ENCODE measurements at regions not wholly inside any gene's neighbourhood (a gene's known extent, or its start where the extent isn't known, plus 50 kb on each side); places are given as distances from the start of the nearest gene placed in this dataset.
"Not testable (repeated sequence)": the region's sequence is repeated elsewhere in the genome, so short reads cannot be mapped to it uniquely, and the experiment has no call there.

- TF ChIP-seq CTCF (IDR thresholded peaks at IDR 0.05) = no peak
- Mint-ChIP-seq H3K36me3 (ENCODE audit: low read depth) (no peaks in the 10 kb centered on the region), H3K4me1 (ENCODE audit: low read depth) (no peaks in the 10 kb centered on the region), H3K9me3 (ENCODE audit: low read depth) (no peaks in the 10 kb centered on the region), H3K4me3 (ENCODE audit: unreplicated experiment) (no peak overlapping the region), H3K27me3 (ENCODE audit: low read depth) (peaks cover 14% of the 10 kb centered on the region), H3K27ac (ENCODE audit: unreplicated experiment) (no peak overlapping the region)
- DNase-seq (ENCODE audit: low spot score) = no peak
Measured at GRCh38 chr16:82271636-82272035, 101.6 kb upstream of the MPHOSPH6 start.

GRCh38 chr16:82267675-82268074, 97.7 kb upstream of the MPHOSPH6 start:
- peaks cover 41% of the 10 kb centered on the region for H3K27me3 Mint-ChIP-seq (ENCODE audit: low read depth)
- H3K4me1 Mint-ChIP-seq (ENCODE audit: low read depth); H3K4me3 Mint-ChIP-seq (ENCODE audit: unreplicated experiment); H3K27ac Mint-ChIP-seq (ENCODE audit: unreplicated experiment); H3K9me3 Mint-ChIP-seq (ENCODE audit: low read depth); DNase-seq (ENCODE audit: low spot score); H3K36me3 Mint-ChIP-seq (ENCODE audit: low read depth): not testable (repeated sequence)

DNA sequence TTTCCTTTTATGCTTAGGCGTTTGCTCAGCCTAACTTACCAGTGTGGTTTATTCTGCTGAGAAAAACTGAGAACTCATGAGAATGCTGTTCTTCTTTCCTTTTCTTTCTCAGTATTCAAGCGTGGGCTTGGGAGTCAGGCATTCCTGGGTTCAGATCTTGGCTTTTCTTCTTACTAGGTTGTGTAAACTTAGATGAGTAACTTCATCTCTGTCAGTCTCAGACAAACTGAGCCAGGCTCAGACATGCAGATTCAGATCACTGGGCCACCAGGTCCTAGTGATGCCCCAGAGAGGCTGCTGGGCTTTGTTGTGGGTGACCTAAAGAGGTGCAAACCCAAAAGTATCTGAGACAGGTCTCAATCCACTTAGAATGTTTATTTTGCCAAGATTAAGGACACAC, 95.8 kb upstream of the MPHOSPH6 start:
- no peaks in the 10 kb centered on the region for H3K9me3 Mint-ChIP-seq (ENCODE audit: low read depth)
- TF ChIP-seq CTCF (IDR thresholded peaks at IDR 0.05) = no peak
- no peaks in the 10 kb centered on the region for H3K4me1 Mint-ChIP-seq (ENCODE audit: low read depth)
- no peak for DNase-seq (ENCODE audit: low spot score)
- H3K4me3 Mint-ChIP-seq (ENCODE audit: unreplicated experiment) = no peak overlapping the region
- H3K27me3 Mint-ChIP-seq (ENCODE audit: low read depth) = peaks cover 51% of the 10 kb centered on the region
- no peak overlapping the region for H3K27ac Mint-ChIP-seq (ENCODE audit: unreplicated experiment)
- no peaks in the 10 kb centered on the region for H3K36me3 Mint-ChIP-seq (ENCODE audit: low read depth)

GRCh38 chr16:82264756-82265155, 94.7 kb upstream of the MPHOSPH6 start:
- no peak for DNase-seq (ENCODE audit: low spot score)
- Mint-ChIP-seq H3K27ac (ENCODE audit: unreplicated experiment) (no peak overlapping the region), H3K4me3 (ENCODE audit: unreplicated experiment) (no peak overlapping the region), H3K36me3 (ENCODE audit: low read depth) (no peaks in the 10 kb centered on the region), H3K27me3 (ENCODE audit: low read depth) (peaks cover 55% of the 10 kb centered on the region), H3K4me1 (ENCODE audit: low read depth) (no peaks in the 10 kb centered on the region), H3K9me3 (ENCODE audit: low read depth) (no peaks in the 10 kb centered on the region)
- TF ChIP-seq CTCF (IDR thresholded peaks at IDR 0.05) = no peak

DNA sequence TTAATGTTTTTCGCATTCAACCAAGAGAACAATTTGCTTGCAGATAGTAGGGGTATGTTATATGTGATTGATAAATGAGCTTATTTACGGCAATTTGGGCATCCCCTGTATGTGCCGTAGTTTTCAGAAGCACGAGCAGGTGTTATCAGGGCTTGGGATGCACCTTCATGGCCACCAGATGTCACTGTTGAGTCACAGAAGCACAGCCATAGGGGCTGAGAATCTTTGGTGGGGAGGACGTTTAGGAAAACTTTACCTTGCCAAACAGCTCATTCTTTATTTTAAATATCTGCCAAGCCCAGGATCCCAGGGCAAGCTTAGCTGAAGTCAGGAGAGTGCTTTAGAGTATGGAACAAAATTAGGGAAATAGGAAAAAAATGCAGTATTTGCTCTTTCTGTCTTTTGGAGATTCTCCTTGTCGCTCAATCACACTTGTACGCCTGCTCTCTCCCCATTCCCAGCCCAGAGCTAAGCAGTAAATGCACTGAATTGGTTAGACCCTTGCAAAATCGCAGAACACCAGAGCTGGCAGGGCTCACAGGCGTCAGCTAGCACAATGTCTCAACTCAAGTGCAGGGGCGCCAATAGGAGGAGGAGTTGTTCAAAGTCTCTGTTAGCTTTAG, 93.6 kb upstream of the MPHOSPH6 start:
- no peaks in the 10 kb centered on the region for H3K36me3 Mint-ChIP-seq (ENCODE audit: low read depth)
- no peaks in the 10 kb centered on the region for H3K9me3 Mint-ChIP-seq (ENCODE audit: low read depth)
- DNase-seq (ENCODE audit: low spot score) = no peak
- H3K4me1 Mint-ChIP-seq (ENCODE audit: low read depth) = no peaks in the 10 kb centered on the region
- peaks cover 63% of the 10 kb centered on the region for H3K27me3 Mint-ChIP-seq (ENCODE audit: low read depth)
- no peak overlapping the region for H3K4me3 Mint-ChIP-seq (ENCODE audit: unreplicated experiment)
- TF ChIP-seq CTCF (IDR thresholded peaks at IDR 0.05) = peak; percentile 97
- no peak overlapping the region for H3K27ac Mint-ChIP-seq (ENCODE audit: unreplicated experiment)

- Mint-ChIP-seq H3K4me1 (ENCODE audit: low read depth) (no peaks in the 10 kb centered on the region), H3K36me3 (ENCODE audit: low read depth) (no peaks in the 10 kb centered on the region), H3K27me3 (ENCODE audit: low read depth) (peaks cover 60% of the 10 kb centered on the region), H3K9me3 (ENCODE audit: low read depth) (no peaks in the 10 kb centered on the region), H3K27ac (ENCODE audit: unreplicated experiment) (no peak overlapping the region), H3K4me3 (ENCODE audit: unreplicated experiment) (no peak overlapping the region)
- TF ChIP-seq CTCF (IDR thresholded peaks at IDR 0.05) = no peak
- DNase-seq (ENCODE audit: low spot score) = no peak
Measured at GRCh38 chr16:82262244-82262643, 92.2 kb upstream of the MPHOSPH6 start.

All from chondrocyte (in vitro differentiated cells).